Right lobe of liver (tissue), 4 donors: ENCODE measurements at regions not wholly inside any gene's neighbourhood (a gene's known extent, or its start where the extent isn't known, plus 50 kb on each side); places are given as distances from the start of the nearest gene placed in this dataset.

Experiments used
- POLR2A ChIP-seq: fragments of 450-650 bp; IDR thresholded peaks from one replicate; pipeline ENCODE4 v1.6.1; 2017; ENCODE audit warnings: antibody characterized with exemption, mild to moderate bottlenecking
- TF ChIP-seq, protein P1 (sequence below), 4 donors: fragments of 200-600 bp in 3 of 4; fragments of 450-650 bp in 1 of 4; IDR thresholded peaks; one replicate each; pipeline versions ENCODE4 v1.5.1 to v1.8.0; 2016 to 2022; ENCODE audit warnings: antibody characterized with exemption in 4 of 4, mild to moderate bottlenecking in 2 of 4
- donor health status: DM: no; HTN: no; CAD: no.
- donor health status: DM: no; HTN: no; CAD: no.
- donor health status: DM: no; HTN: yes; CAD: no.

DNA sequence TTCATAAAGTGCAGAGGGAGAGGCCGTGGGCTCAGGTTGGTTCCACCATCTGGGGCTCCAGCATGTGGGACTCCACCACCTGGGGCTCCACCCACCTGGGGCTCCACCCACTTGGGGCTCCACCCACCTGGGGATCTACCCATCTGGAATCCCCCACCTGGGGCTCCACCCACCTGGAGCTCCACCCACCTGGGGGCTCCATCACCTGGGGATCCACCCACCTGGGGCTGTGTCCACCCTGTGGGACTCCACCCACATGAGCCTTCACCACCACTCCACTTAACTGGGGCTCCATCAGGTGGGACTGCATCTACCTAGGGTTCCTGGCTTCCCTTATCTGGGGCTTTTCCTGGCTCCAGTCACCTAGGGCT lies 226.0 kb upstream of the CDYL start:
- TF ChIP-seq POLR2A: no peak
- TF ChIP-seq, protein P1, sequence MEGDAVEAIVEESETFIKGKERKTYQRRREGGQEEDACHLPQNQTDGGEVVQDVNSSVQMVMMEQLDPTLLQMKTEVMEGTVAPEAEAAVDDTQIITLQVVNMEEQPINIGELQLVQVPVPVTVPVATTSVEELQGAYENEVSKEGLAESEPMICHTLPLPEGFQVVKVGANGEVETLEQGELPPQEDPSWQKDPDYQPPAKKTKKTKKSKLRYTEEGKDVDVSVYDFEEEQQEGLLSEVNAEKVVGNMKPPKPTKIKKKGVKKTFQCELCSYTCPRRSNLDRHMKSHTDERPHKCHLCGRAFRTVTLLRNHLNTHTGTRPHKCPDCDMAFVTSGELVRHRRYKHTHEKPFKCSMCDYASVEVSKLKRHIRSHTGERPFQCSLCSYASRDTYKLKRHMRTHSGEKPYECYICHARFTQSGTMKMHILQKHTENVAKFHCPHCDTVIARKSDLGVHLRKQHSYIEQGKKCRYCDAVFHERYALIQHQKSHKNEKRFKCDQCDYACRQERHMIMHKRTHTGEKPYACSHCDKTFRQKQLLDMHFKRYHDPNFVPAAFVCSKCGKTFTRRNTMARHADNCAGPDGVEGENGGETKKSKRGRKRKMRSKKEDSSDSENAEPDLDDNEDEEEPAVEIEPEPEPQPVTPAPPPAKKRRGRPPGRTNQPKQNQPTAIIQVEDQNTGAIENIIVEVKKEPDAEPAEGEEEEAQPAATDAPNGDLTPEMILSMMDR (IDR thresholded peaks at IDR 0.05): no peak
